ENCODE measurements at regions not wholly inside any gene's neighbourhood (a gene's known extent, or its start where the extent isn't known, plus 50 kb on each side); places are given as distances from the start of the nearest gene placed in this dataset.

DNA sequence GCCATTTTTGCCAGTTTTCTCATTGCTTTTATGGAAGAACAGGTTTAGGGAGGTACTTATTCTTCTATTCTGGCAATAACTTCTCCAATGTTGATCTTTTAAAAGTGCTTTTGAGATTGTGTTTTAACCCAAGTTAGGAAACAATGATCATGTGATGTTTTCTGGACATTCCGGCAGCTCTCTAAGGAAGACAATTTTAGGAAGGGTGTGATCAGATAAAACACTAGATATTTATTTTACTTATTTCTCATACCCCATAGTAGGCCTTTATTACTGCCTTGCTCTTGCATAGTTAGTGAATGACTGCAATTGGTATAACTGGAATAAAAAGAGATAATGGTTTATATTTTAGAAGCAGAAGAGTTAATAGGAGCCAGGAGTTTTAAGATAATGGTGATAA is 68.4 kb upstream of the SPATA13 start:
- ATAC-seq (ENCODE audit: low read depth in 2 of 2) = no peak

DNA sequence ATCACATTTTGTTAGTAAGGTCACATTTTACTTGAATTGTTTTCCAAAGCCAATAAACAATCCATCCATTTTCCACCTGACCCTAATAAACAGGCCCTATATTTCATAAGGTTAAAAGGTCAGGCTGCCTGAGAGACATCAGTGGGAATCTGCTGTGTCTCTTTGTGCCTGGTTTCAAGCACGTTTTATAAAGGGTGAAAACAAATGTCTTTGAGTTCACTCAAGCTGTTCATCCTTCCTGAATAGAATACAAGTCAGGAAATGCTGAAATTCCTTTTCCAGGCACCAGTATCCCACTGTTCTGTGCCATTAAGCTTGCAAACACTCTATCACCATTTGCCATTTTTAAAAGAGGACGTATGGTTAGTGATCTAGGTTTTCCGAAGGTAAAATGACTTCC is 67.5 kb upstream of the SPATA13 start:
- peaks cover 0 to 6% (median 0%) of the 10 kb centered on the region in 7 donors for H3K9me3 Mint-ChIP-seq
- no peaks in the 10 kb centered on the region for H3K36me3 Mint-ChIP-seq

More for the DNA sequence above, 68.4 kb upstream of the SPATA13 start:
- H3K36me3 Mint-ChIP-seq = no peaks in the 10 kb centered on the region
- H3K4me3 Mint-ChIP-seq = no peak overlapping the region
- DNase-seq = no peak
- no peaks in the 10 kb centered on the region for H3K4me1 Mint-ChIP-seq
- no peak overlapping the region for H3K27ac Mint-ChIP-seq
- H3K27me3 Mint-ChIP-seq = peaks cover 6 to 22% (median 15%) of the 10 kb centered on the region in 3 donors
- H3K9me3 Mint-ChIP-seq = peaks cover 0 to 6% (median 0%) of the 10 kb centered on the region in 7 donors

DNA sequence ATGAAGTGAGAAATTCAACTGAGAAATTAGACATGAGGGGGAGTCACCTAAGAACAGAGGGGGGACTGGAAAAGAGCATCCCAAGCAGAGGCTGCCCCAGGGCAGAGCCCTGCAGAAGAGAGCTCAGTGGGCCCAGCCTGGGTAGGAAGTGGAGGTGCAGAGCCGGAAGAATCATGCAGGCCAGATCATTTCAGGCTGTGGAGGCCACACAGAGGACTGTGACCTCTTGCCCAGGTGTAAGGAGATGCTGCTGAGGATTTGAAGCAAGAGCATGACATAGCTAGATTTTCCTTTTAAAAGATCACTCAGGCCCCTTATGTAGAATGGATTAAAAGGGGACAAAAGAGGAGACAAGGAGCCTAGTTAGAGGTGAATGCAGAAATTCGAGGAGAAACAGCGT is 63.9 kb upstream of the SPATA13 start:
- Mint-ChIP-seq H3K4me1 (no peaks in the 10 kb centered on the region), H3K27ac (peak overlapping the region in 1 of 6 donors; percentile 20), H3K4me3 (no peak overlapping the region), H3K9me3 (peaks cover 0 to 6% (median 0%) of the 10 kb centered on the region in 7 donors), H3K27me3 (peaks cover 5 to 13% (median 13%) of the 10 kb centered on the region in 3 donors), H3K36me3 (no peaks in the 10 kb centered on the region)
- DNase-seq (no peak), ATAC-seq (ENCODE audit: low read depth in 2 of 2) (no peak)

More for the DNA sequence above, 67.5 kb upstream of the SPATA13 start:
- Mint-ChIP-seq H3K27me3 (peaks cover 8 to 22% (median 13%) of the 10 kb centered on the region in 3 donors), H3K4me1 (no peaks in the 10 kb centered on the region), H3K4me3 (no peak overlapping the region), H3K27ac (no peak overlapping the region)
- DNase-seq (no peak), ATAC-seq (ENCODE audit: low read depth in 2 of 2) (no peak)

DNA sequence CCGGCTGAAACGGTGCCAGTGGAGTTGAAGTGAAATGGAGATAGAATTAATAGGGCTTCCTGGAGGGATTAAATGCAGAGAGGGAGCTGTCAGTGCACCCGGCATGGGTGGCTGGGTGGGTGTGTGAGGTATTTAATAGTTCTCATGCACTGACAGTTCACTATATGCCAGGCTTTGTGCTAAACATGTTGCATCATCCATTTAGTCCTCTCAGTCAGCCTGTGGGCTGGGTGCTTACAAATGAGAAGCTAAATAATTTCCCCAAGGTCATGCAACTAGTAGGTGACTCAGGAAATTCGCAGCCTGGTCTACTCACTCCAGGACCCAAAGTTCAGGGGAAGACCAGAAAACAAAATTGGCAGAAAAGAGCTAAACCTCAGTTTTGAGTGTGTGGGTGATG is 63.5 kb upstream of the SPATA13 start:
- H3K27ac Mint-ChIP-seq = peak overlapping the region in 1 of 6 donors; percentile 20
- H3K4me3 Mint-ChIP-seq = no peak overlapping the region
- peaks cover 0 to 6% (median 0%) of the 10 kb centered on the region in 7 donors for H3K9me3 Mint-ChIP-seq
- no peaks in the 10 kb centered on the region for H3K4me1 Mint-ChIP-seq
- H3K27me3 Mint-ChIP-seq = peaks cover 8 to 13% (median 13%) of the 10 kb centered on the region in 3 donors
- ATAC-seq (ENCODE audit: low read depth in 2 of 2) (no peak), DNase-seq (no peak)
- no peaks in the 10 kb centered on the region for H3K36me3 Mint-ChIP-seq

DNA sequence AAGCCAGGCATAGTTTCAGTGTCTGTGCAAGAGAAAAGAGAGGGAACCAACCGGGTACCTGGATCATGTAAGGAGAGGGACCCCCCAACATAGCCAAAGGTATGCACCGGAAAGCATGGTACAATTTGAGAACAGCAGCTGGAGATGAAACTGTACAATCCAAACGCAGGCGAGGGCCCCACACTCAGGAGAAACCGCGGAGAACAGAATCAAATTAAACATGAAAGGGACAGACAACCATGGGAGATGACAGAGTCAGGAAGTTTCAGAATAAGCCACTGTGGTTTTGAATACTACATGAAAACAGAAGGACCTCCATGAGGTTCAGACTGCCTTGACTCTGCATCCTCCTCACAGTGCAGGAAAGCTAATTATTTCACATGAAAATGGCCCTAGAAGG is 62.9 kb upstream of the SPATA13 start:
- ATAC-seq (ENCODE audit: low read depth in 2 of 2) (no peak), DNase-seq (no peak)
- H3K27ac Mint-ChIP-seq = no peak overlapping the region
- H3K9me3 Mint-ChIP-seq = peaks cover 0 to 6% (median 0%) of the 10 kb centered on the region in 7 donors
- H3K4me3 Mint-ChIP-seq = no peak overlapping the region
- H3K27me3 Mint-ChIP-seq = peaks cover 10 to 13% (median 13%) of the 10 kb centered on the region in 3 donors
- H3K36me3 Mint-ChIP-seq = no peaks in the 10 kb centered on the region
- H3K4me1 Mint-ChIP-seq = no peaks in the 10 kb centered on the region

DNA sequence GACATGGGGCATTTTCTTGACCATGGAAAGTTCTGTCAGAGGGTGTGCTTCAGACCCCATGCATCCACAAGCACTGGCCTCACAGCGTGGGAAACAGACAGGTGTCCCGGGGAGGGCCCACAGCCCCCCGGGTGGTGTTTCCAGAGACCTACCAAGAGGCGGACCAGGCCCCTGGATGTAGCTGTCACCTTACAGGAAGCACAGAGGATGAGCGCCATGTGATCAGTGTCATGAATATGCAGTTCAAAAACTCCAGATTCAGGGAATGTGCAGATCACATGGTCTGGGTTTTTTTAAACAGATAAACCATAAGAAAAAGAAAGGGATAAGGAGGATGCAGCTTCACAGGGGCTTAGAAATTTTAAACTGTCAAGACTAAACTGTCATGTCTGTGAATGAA is 61.0 kb upstream of the SPATA13 start:
- Mint-ChIP-seq H3K36me3 (no peaks in the 10 kb centered on the region), H3K27me3 (peaks cover 9 to 14% (median 13%) of the 10 kb centered on the region in 3 donors), H3K27ac (peak overlapping the region in 1 of 6 donors; percentile 9), H3K4me1 (peaks cover 0 to under 1% (median 0%) of the 10 kb centered on the region in 3 donors), H3K9me3 (no peaks in the 10 kb centered on the region), H3K4me3 (no peak overlapping the region)
- ATAC-seq (ENCODE audit: low read depth in 2 of 2) = no peak
- no peak for DNase-seq

DNA sequence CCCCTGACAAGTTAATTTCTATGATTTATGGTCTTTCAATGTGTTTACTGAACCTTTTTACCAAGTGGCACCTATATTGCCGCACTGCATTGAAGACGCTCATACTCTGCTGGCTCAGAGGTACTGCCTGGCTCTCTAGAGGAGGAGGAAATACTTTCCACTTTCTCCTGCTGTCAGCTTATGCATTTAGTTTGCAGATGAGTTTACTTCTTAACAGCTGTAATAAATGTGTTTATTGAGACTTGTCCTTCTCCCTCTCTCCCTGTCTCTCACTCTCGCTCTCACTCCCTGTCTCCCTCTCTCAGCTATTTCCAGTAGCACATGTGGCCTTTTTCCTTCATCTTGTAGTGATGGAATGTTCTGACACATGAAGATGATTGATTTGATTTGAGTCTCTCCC is 60.3 kb upstream of the SPATA13 start:
- ATAC-seq (ENCODE audit: low read depth in 2 of 2) = no peak
- Mint-ChIP-seq H3K36me3 (no peaks in the 10 kb centered on the region), H3K4me3 (no peak overlapping the region), H3K27me3 (peaks cover 9 to 14% (median 13%) of the 10 kb centered on the region in 3 donors), H3K27ac (peak overlapping the region in 1 of 6 donors; percentile 12), H3K9me3 (no peaks in the 10 kb centered on the region), H3K4me1 (peaks cover 5 to 8% (median 6%) of the 10 kb centered on the region in 3 donors)
- no peak for DNase-seq

DNA sequence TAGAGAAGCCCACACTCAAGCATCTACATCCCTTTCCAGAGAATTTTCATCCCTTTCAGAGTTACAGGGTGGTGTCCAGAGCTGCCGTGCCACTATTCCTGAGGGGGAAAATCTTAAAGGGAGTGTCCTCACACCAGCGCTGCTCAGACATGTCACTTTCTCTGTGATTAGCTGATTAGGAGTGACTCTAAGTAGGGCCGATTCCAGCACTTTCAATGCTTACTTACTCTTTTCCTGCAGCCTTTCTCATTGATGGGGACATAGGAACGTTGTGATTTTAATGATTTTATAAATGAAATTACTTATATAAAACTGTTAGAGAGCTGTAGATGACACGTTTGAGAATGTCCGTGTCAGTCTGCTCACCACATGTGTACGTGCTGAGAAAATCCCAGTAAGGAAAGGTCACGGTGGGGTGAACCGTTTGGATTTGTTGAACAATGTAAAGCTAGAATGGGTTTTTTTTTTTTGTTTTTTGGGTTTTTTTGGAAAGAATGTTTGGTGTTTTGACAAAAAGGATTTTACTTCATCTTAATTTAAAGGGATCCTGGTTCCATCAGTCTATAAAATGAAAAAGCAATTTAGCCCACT is 56.6 kb upstream of the SPATA13 start:
- peaks cover 0 to 14% (median 0%) of the 10 kb centered on the region in 3 donors for H3K27me3 Mint-ChIP-seq
- ATAC-seq (ENCODE audit: low read depth in 2 of 2) (no peak), DNase-seq (no peak)
- no peak overlapping the region for H3K4me3 Mint-ChIP-seq
- H3K36me3 Mint-ChIP-seq = no peaks in the 10 kb centered on the region
- H3K4me1 Mint-ChIP-seq = peaks cover 5 to 8% (median 6%) of the 10 kb centered on the region in 3 donors
- no peaks in the 10 kb centered on the region for H3K9me3 Mint-ChIP-seq
- H3K27ac Mint-ChIP-seq = no peak overlapping the region

DNA sequence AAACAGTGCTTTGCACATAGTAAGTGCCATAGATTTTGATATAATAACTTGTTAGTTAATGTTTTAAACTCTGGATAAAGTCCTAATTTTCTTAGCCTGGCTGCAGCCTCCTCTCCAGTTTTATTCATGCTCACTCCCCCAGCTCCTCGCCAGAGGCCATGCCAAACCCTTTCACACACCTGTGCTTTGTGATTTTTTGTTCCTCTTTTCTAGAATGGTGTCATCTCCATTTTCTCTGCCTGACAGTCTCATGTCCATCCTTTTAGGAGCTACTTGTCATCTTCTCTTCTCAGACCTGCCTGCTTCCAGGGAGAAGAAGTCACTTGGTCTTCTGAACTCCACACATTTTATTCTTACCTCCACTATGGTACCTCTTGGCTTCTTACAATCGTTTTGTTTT is 55.8 kb upstream of the SPATA13 start:
- Mint-ChIP-seq H3K36me3 (no peaks in the 10 kb centered on the region), H3K27me3 (peaks cover 0 to 14% (median 4%) of the 10 kb centered on the region in 3 donors), H3K4me1 (peaks cover 5 to 8% (median 6%) of the 10 kb centered on the region in 3 donors), H3K4me3 (no peak overlapping the region), H3K27ac (peak overlapping the region in 2 of 6 donors; percentile 34 to 35), H3K9me3 (peaks cover 0 to 2% (median 0%) of the 10 kb centered on the region in 7 donors)
- DNase-seq = no peak
- peak in 1 of 2 donors; percentile 58 for ATAC-seq (ENCODE audit: low read depth in 2 of 2)

DNA sequence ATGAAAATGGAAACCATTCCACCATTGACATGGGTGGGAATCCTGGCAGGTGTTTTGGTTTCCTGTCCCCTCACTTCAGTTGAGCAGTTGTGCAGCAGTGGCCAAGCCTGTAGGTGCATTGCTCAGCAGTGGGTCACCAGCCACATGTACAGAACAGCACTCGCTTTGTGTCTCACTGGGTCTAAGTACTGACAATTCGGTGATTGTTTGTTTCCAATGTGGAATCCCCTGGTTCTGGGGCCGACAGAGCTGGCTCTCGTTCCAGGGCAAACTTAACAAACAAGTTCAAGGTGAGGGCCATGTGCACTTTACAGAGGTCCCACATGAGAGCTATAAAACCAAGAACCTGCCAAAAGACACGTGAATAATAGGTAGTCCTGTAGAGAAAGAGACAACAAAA is 54.1 kb upstream of the SPATA13 start:
- ATAC-seq (ENCODE audit: low read depth in 2 of 2) = no peak
- peaks cover 0 to 2% (median 0%) of the 10 kb centered on the region in 7 donors for H3K9me3 Mint-ChIP-seq

DNA sequence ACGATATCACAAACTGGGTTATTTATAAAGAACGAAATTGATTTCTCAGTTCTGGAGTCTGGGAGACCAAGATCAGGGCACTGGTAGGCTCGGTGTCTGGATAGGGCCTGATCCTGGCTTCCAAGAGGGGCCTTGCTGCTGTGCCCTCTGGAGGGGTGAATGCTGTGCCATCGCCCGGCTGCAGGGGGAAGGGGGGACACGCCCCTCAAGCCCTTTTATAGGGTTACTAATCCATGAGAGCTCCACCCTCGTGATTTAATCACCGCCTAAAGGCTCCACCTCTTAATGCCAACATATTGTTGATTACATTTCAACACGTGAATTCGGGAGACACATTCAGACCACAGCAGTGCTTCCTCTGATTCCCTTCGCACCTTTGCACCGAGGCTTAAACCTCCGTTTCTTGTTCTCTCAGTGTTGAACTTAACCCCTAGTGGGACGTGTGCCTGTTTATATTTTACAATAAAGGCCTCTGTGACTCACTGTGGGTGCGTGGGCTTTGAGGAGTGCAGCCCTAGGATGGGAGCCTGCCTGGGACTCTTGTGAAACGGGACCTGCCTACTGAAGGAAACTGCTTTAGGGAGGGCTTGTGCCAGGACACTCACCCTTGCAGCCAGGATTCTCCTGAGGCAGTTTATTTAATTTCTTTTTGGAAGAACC is 52.4 kb upstream of the SPATA13 start:
- Mint-ChIP-seq H3K4me1 (peaks cover 5 to 8% (median 6%) of the 10 kb centered on the region in 3 donors), H3K27me3 (peaks cover 16 to 27% (median 23%) of the 10 kb centered on the region in 3 donors), H3K36me3 (no peaks in the 10 kb centered on the region), H3K9me3 (peaks cover 0 to 3% (median 0%) of the 10 kb centered on the region in 7 donors), H3K4me3 (no peak overlapping the region), H3K27ac (no peak overlapping the region)
- no peak for ATAC-seq (ENCODE audit: low read depth in 2 of 2)
- no peak for DNase-seq

More for the DNA sequence above, 54.1 kb upstream of the SPATA13 start:
- Mint-ChIP-seq H3K4me3 (no peak overlapping the region), H3K36me3 (no peaks in the 10 kb centered on the region), H3K27me3 (peaks cover 4 to 19% (median 7%) of the 10 kb centered on the region in 3 donors), H3K4me1 (peaks cover 5 to 8% (median 6%) of the 10 kb centered on the region in 3 donors), H3K27ac (peak overlapping the region in 2 of 6 donors; percentile 33 to 74)
- DNase-seq = no peak

DNA sequence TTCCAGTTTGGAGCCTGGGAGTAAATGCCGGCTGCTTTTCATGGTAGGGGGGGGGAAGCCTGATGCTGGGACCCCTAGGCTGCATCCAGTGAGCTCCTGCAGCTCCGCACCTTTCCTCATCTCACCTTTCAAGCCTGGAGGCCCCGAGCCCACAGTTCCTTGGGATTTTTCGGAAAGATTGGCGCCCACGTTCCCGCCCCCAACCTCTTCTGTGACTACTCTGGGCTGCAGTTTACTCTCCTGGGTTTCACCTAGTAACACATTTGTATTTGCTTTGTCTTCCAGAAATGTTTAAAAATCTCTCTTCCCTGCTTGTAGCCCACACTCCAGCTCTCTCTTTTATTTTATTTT is 51.9 kb upstream of the SPATA13 start:
- peaks cover 0 to 3% (median 0%) of the 10 kb centered on the region in 7 donors for H3K9me3 Mint-ChIP-seq
- no peak for DNase-seq
- H3K4me3 Mint-ChIP-seq = no peak overlapping the region
- H3K27ac Mint-ChIP-seq = no peak overlapping the region
- peaks cover 5 to 8% (median 6%) of the 10 kb centered on the region in 3 donors for H3K4me1 Mint-ChIP-seq
- no peak for ATAC-seq (ENCODE audit: low read depth in 2 of 2)
- no peaks in the 10 kb centered on the region for H3K36me3 Mint-ChIP-seq
- H3K27me3 Mint-ChIP-seq = peaks cover 16 to 28% (median 24%) of the 10 kb centered on the region in 3 donors

DNA sequence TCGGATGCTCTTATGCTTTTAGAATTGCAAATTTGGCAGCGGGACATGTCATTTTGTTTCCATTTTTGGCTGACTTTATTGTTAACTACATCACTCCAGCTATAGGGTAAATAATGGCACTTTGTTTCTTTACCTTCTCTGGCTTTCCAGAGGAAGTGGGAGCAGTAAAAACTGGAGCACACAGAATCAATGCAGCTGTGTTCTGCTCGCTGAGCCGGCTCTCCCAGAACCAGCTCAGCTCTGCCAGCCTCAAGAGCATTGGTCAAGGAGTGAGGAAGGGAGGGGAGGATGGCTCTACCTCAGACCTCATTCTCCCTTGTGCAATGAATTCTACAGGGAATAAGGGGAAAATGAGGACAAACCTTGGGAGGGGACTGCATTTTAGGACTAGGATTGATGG is 50.5 kb upstream of the SPATA13 start:
- Mint-ChIP-seq H3K36me3 (no peaks in the 10 kb centered on the region), H3K27ac (no peak overlapping the region), H3K27me3 (peaks cover 22 to 28% (median 24%) of the 10 kb centered on the region in 3 donors), H3K4me3 (no peak overlapping the region), H3K9me3 (peaks cover 0 to 3% (median 0%) of the 10 kb centered on the region in 7 donors), H3K4me1 (peaks cover under 1 to 2% (median 1%) of the 10 kb centered on the region in 3 donors)
- no peak for DNase-seq
- ATAC-seq (ENCODE audit: low read depth in 2 of 2) = no peak

Measured in naive B cell (primary cell).